ENCODE measurements at regions not wholly inside any gene's neighbourhood (a gene's known extent, or its start where the extent isn't known, plus 50 kb on each side); places are given as distances from the start of the nearest gene placed in this dataset.

DNA sequence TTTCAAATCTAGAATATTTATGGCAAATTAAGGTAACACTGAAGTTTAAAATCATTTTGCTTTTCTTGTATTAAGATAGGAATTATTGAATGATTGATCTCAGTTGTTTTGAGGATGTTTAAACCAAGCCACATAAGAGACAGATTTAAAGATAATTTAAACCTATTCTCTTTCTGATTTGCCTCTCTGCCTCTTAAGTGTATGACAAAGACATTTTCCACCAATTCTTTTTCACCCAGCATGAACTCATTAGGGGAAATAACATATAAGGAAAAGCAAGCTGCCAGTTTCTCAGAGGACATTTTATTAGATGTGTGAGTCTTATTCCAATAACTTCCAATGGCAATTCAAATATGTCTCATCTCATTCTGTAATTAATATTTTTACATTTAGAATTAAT is 568.3 kb upstream of the MEF2C start:
- no peak for TF ChIP-seq CTCF (conservative IDR thresholded peaks at IDR 0.05; ENCODE audit: low read depth, low read length)
- H3K4me3 ChIP-seq (ENCODE audit: low read depth, low read length), result no peak overlapping the region
- no peak for DNase-seq (ENCODE audit: low read depth)

DNA sequence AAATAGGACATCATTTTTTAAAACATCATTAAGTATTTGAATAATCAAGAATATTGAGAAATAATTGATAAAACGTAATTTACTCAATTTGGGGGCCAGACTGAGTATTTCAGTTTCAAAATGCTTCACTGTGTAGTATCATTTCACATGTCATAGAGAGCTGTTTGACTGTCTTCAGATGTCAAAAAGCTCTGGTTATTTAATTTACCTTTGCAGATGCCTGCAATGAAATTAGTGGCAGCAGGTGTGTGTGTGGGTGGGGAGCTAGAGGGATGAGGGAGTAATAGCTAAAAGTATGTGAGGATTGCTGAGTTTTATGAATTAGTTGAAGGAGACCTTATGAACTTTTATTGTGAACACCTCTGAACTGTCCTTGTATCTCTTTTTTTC is 567.2 kb upstream of the MEF2C start:
- no peak overlapping the region for H3K4me3 ChIP-seq (ENCODE audit: low read depth, low read length)
- TF ChIP-seq CTCF (conservative IDR thresholded peaks at IDR 0.05; ENCODE audit: low read depth, low read length), result no peak
- DNase-seq (ENCODE audit: low read depth), result no peak

DNA sequence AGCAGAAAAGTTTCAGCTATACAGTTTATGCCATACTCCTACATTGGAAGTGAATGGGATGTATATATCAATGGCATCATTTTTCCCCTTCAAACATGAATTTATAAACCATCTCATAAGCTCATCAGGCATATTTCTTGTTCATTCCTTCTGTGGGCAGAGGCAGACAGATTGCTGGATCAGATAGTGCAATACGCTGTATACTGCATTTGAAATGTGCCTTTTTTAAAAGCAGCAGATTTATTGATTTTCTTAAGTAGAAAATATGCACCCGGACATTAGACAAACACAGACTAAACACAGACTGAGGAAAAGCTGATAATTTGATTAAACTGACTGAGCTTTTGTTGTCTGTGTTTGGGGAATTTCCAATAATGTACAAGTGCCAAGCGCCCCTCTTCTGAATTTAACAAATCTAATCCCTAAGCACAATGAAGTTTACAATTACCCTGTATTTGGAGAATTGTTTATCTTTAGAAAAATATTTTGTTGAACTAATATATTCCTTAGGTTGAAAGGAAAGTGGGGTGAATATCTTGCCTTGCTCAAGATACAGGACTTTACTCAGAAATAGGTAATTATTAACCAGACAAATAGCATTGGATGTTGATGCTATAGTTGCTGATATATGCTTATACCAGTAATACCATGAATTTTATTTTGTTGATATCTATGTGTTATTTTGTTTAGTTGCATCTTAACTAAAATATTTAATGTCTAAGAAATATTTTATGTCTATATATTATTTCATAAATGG is 566.6 kb upstream of the MEF2C start:
- H3K4me3 ChIP-seq (ENCODE audit: low read depth, low read length), result no peak overlapping the region
- DNase-seq (ENCODE audit: low read depth), result no peak
- no peak for TF ChIP-seq CTCF (conservative IDR thresholded peaks at IDR 0.05; ENCODE audit: low read depth, low read length)

- no peak overlapping the region for H3K4me3 ChIP-seq (ENCODE audit: low read depth, low read length)
- no peak for TF ChIP-seq CTCF (conservative IDR thresholded peaks at IDR 0.05; ENCODE audit: low read depth, low read length)
- no peak for DNase-seq (ENCODE audit: low read depth)
Measured at GRCh38 chr5:89447027-89447426, 564.0 kb upstream of the MEF2C start.

GRCh38 chr5:89445106-89445745 is 562.2 kb upstream of the MEF2C start:
- H3K4me3 ChIP-seq (ENCODE audit: low read depth, low read length), result no peak overlapping the region
- no peak for DNase-seq (ENCODE audit: low read depth)
- no peak for TF ChIP-seq CTCF (conservative IDR thresholded peaks at IDR 0.05; ENCODE audit: low read depth, low read length)

- no peak for TF ChIP-seq CTCF (conservative IDR thresholded peaks at IDR 0.05; ENCODE audit: low read depth, low read length)
- H3K4me3 ChIP-seq (ENCODE audit: low read depth, low read length), result no peak overlapping the region
- no peak for DNase-seq (ENCODE audit: low read depth)
Measured at GRCh38 chr5:89444088-89444487, 561.1 kb upstream of the MEF2C start.

DNA sequence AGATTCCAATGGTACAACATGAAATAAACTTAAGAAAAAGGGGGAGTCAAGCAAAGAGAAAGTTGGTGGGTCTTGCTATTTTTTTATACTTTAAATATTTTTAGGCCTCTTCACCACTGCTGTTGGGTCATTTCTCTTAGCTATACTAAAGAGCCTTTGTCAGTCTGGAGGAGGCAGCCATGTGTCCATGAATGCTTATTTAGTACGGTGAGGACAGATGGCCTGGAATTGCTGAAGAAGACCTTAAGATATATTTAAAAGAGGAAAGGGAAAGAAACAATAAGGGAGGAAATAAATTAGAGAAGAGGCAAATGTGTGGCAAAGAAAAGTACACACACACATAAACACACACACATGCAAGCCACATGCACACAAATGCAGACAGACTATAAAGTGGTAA is 560.5 kb upstream of the MEF2C start:
- no peak overlapping the region for H3K4me3 ChIP-seq (ENCODE audit: low read depth, low read length)

More for the DNA sequence above, 560.5 kb upstream of the MEF2C start:
- no peak for TF ChIP-seq CTCF (conservative IDR thresholded peaks at IDR 0.05; ENCODE audit: low read depth, low read length)
- DNase-seq (ENCODE audit: low read depth), result no peak
